Vagina (tissue), 2 donors: ENCODE measurements at regions not wholly inside any gene's neighbourhood (a gene's known extent, or its start where the extent isn't known, plus 50 kb on each side); places are given as distances from the start of the nearest gene placed in this dataset.

Source experiments
- CTCF ChIP-seq, 3 experiments: fragments of 450-650 bp in 2 of 3; fragments of 200-600 bp in 1 of 3; sonication (generic) in 1 of 3; IDR thresholded peaks; one replicate each; pipeline ENCODE4 v1.5.1; 2017 to 2019; ENCODE audit warnings: antibody characterized with exemption in 3 of 3, mild to moderate bottlenecking in 2 of 3, moderate library complexity in 2 of 3
- POLR2A ChIP-seq, 2 donors: fragments of 450-650 bp; IDR thresholded peaks; one replicate each; pipeline ENCODE4 v1.6.1; 2017; ENCODE audit warnings: antibody characterized with exemption in 2 of 2, mild to moderate bottlenecking in 2 of 2, moderate library complexity in 2 of 2

- TF ChIP-seq CTCF (IDR thresholded peaks at IDR 0.05), result no peak
- TF ChIP-seq POLR2A (IDR thresholded peaks at IDR 0.05), result no peak
Observed at GRCh38 chr5:23305055-23305454, 202.4 kb upstream of the PRDM9 start.
